HG03354 (cell line): ENCODE measurements at regions not wholly inside any gene's neighbourhood (a gene's known extent, or its start where the extent isn't known, plus 50 kb on each side); places are given as distances from the start of the nearest gene placed in this dataset.

Experiments used
- ATAC-seq: cut with Tn5 transposase; IDR thresholded peaks from one replicate; pipeline ENCODE4 v1.9.1; 2021; ENCODE audit warnings: mild to moderate bottlenecking; ENCODE audit not compliant: unreplicated experiment, poor library complexity, severe bottlenecking

GRCh38 chr18:47436871-47437270 is 185.4 kb upstream of the SKOR2 start:
- ATAC-seq: no peak

GRCh38 chr18:47434214-47434746 is 182.8 kb upstream of the SKOR2 start:
- ATAC-seq: no peak

DNA sequence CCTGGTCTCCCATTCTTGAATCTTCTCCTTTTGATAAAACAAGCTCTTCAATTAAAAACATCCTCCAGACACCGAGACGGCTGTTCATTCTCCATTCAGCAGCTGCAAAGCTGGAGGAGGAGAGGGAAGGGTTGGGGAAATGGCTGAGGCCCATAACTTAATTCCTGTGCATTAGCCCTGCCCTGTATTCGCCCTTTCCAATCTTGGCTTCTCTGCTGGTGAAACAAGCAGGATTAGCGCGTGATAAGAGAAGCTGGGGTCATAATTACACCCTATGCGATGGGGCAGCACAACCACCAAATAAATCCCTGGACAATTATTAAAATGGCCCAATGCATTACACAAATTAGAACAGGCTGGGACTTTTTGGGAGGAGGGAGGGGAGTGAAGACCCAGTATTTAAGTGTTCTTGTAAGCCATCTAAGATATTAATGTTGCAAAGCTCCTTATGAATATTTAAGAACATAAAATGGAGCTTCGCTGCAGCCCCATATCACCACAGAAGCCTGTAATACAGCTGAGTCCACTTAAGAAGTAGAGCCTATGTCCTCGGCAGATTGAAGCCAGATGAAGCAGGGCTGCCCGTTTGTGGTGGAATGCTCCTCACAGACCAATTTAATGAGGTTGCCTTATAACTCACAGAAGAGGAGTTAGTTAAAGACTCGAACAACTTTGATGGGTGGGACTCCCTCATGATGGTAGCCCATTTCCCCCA is 176.6 kb upstream of the SKOR2 start:
- no peak for ATAC-seq

DNA sequence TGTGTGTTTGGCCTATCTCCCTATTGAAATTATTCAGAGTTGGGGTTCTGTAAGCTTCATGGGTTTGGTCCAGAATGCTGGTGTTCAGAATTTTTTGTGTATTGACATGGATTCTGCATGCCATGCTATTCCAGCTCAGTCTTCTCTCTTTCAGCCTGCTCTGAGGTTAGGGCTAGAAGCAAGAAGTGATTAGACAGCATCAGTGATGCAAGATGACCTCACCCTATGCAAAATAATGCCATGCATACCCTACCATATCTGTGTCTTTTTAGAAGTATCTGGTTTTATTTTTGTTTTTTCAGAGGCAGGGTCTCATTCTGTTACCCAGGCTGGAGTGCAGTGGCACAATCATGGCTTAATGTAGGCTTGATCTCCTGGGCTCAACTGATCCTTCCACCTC is 175.6 kb upstream of the SKOR2 start:
- ATAC-seq: no peak

DNA sequence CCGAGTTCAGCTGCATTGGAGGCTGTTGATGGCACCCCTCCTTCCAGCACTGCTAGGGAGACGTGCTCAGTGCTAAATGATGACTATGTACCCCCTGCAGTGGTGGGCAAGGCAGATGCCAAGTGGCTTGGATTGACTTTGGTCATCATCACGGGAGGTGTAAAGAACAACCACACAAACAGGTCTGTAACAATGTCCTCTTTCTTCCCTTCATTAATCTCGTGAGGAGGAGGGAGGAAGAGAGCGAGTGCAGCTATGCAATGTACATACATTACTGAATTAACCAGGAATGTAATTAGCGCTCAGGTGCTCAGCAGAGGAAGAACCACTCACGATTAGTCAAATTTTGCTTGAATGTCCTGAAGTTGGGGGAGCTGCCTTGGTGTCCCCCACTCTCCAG is 173.9 kb upstream of the SKOR2 start:
- no peak for ATAC-seq

- ATAC-seq: no peak
Measured at GRCh38 chr18:47422524-47422923, 171.1 kb upstream of the SKOR2 start.

DNA sequence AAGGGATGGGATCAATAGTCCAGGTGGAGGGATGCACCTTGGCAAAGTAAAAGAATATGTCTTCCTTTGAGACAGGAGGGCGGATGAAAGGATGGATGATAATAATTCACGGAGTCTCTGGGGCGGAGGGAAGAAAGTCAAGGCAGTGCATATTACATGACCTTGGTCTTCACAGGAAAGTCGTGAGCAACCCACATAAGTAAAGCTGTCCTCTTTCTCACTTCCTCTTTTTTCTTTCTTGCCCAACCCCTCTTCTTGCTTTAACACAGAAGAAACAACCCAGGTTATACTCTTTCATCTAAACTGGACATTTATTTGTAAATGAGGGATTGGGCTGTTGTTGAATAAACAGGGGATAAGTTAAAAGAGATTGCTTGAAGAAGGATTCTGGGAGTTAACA is 168.7 kb upstream of the SKOR2 start:
- peak; percentile 87 for ATAC-seq

DNA sequence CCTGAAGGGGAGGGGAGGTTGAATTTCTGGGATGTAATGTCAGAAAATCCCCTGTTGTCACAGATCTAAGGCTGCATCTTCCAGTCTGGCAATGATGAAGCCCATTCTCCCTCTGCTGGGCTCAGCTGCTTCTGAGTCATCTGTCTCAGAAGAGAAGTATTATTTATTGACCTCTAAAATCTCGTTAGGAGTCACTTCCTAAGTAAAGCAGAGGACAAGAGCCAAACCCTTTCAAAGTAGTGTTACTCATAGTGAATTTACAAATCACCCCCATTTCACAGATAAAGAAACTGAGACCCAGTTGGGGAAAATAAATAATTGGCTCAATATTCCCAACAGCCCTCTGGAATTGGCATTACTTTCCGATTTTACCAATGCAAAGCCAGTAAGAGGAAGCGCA is 167.3 kb upstream of the SKOR2 start:
- no peak for ATAC-seq

DNA sequence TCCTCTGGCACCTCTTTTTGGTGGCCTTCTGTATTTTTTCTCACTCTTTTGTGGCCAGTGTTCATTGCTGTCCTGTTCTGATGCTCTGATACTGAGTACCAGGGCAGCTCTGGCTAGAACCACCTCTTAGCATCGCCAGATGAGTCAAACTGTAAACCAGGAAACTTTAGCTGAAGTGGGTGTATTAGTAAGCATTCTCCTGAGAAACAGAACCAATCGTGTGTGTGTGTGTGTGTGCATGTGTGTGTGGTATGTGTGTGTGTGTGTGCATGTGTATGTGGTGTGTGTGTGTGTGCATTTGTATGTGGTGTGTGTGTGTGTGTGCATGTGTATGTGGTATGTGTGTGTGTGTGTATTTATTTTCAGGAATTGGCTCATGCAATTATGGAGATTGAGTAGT is 166.3 kb upstream of the SKOR2 start:
- ATAC-seq: no peak

DNA sequence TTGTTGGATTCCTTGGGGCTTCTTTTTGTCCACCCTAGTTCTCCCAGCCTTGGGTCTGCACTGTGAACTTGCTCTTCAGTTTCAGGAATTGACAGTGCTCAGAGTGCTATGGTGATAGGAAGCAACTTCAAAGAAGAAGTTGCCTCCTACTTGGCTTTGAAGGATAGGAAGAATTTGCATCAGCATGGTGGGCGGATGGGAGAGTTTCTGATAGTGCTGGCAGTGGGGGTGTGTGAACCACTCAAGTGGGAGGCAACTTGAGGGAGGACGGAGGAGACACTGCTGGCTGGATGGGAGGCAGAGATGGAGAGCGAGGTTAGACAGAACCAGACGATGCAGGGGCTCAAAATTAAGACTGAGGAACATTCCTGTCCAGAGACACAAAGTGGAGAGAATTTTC is 164.4 kb upstream of the SKOR2 start:
- no peak for ATAC-seq

DNA sequence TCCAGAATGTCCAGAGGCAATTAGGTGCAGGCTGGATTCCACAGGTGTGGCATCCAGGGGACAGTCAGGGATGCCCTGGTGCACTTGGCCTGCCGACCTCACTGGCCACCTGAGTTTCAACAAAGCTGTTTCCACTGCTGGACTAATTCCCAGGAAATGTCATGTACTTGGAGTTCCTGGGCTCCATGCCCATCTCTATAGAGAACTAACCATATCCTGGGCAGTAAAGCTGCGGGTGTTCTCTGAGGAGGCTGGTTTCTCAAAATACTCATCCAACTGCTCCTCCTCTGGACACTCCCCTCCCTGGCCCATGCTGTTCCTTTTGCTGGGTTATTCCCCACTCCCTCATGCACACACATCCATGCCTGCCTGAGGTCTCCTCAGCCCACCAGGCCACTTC is 161.9 kb upstream of the SKOR2 start:
- ATAC-seq: no peak

DNA sequence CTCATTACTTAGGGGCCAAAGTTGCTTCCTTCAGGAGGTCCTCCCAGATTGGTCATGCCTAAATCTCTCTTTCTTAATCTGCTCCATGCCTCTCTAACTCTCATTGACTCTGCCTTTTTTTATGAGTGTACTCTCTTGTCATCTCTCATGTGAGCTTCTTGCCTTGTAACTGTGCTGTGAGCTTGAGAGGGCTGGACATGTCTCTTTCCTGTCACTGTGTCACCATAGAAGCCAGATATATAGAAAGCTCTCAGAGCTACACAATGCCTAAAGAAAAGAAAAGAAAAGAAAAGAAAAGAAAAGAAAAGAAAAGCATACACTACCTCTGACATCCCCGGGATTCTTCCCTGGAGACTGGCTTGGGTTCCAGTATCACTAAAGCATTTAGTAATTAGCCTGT is 161.5 kb upstream of the SKOR2 start:
- ATAC-seq: no peak

GRCh38 chr18:47411159-47411558 is 159.7 kb upstream of the SKOR2 start:
- no peak for ATAC-seq

DNA sequence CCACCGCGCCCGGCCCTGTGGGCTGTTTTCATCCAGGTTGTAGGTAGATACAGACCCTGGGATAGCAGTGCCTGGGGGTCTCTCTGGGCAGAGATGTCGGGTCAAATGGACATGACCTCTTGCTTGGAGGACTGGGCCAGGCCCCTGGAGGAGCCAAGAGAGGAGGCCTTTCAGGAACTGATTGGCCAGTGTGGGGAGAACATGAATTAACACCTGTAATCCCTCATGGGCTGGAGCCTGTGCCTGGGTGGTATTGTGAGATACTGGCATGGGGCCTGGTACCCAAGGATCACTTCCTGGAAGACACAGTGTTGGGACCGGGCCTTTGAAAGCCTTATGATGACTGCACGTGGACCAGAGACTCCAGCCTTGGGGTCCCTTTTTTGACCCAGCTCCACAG is 158.7 kb upstream of the SKOR2 start:
- no peak for ATAC-seq

- no peak for ATAC-seq
Measured at GRCh38 chr18:47409519-47409918, 158.1 kb upstream of the SKOR2 start.

DNA sequence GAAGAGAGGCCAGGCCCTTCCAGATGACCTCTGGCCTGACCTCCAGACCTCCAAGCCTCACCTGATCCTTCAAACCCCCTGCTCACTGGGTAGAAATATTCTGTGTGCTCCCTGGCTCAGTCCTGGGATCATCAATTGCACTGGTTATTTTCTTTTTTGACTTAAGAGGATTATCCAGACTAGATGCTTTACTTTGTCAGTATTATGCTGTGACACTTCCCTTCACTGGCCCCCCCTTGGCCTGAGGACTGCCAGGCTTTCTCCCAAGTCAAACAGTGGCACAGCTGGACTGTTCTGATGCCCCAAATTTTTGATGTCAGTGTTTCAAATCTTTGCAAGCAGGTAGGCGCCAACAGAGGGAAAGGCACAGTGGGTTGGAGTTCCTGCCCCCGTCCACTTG is 156.3 kb upstream of the SKOR2 start:
- ATAC-seq: no peak

DNA sequence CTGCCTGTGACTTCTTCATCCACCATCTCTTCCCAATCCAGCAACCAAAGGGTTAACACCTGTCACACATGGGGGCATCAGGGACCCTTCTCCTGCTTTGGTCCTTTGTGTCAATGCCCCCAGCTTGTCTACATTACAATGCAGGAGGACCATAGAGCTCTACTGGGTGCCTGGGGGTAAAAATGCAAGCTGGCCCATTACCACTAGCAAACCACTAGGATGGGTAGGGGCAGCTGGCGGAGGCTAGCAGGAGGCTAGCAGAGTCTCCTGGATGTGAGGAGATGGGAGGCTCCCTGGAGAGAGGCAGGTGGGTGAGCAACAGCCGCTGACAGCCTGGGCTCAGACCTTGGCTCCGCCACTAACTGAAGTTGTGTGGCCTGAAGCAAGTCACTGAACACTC is 153.4 kb upstream of the SKOR2 start:
- no peak for ATAC-seq

GRCh38 chr18:47403949-47404348 is 152.5 kb upstream of the SKOR2 start:
- no peak for ATAC-seq

- ATAC-seq: no peak
Measured at GRCh38 chr18:47403317-47403716, 151.9 kb upstream of the SKOR2 start.

DNA sequence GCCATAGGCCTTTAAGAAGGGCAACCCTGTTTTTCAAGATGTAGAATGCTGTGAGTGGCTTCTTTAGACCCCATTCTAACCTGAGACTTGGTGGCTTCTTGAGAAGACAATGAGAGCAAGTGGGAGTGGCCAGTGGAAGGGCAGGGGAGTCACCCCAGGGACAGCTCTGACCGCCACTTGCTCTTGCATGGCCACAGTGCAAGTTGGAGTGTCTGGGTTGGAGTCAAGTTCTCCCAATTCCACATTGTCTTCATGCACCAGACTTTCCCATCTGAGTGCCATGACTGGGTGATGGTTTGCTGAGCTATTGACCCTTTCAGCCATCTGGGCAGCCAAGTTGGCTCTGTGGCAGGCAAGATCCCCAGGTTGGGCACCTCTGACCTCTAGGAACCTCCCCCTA is 148.0 kb upstream of the SKOR2 start:
- no peak for ATAC-seq

- no peak for ATAC-seq
Measured at GRCh38 chr18:47397671-47398319, 146.3 kb upstream of the SKOR2 start.

GRCh38 chr18:47391665-47392064 is 140.2 kb upstream of the SKOR2 start:
- no peak for ATAC-seq
